Tibial nerve (tissue), 4 donors: ENCODE measurements at regions not wholly inside any gene's neighbourhood (a gene's known extent, or its start where the extent isn't known, plus 50 kb on each side); places are given as distances from the start of the nearest gene placed in this dataset.

ENCODE experiments used
- DNase-seq, 2 donors: peaks; one replicate each; pipeline ENCODE4 v3.0.0-alpha.2; 2019; ENCODE audit warnings: low spot score in 2 of 2
- H3K27ac ChIP-seq, 4 donors: fragments of 200-600 bp; sonication (generic) in 3 of 4; one replicate each; pipeline ENCODE4 v1.5.1; 2017 to 2019; ENCODE audit warnings: mild to moderate bottlenecking in 1 of 4
- H3K27me3 ChIP-seq, 2 donors: fragments of 200-600 bp; sonication (generic) in 1 of 2; one replicate each; pipeline versions ENCODE4 v1.5.1 to v1.6.0; 2017 to 2019
- H3K36me3 ChIP-seq, 3 donors: fragments of 200-600 bp; sonication (generic); one replicate each; pipeline ENCODE4 v1.5.1; 2018 to 2019
- H3K4me1 ChIP-seq, 4 donors: fragments of 200-600 bp; sonication (generic) in 3 of 4; one replicate each; pipeline ENCODE4 v1.5.1; 2017 to 2019
- H3K4me3 ChIP-seq, 4 donors: fragments of 200-600 bp; sonication (generic) in 3 of 4; one replicate each; pipeline ENCODE4 v1.5.1; 2017 to 2019; ENCODE audit warnings: mild to moderate bottlenecking in 1 of 4, moderate library complexity in 1 of 4
- H3K9me3 ChIP-seq, 4 donors: fragments of 200-600 bp; sonication (generic) in 3 of 4; one replicate each; pipeline ENCODE4 v1.5.1; 2017 to 2019
- EP300 ChIP-seq, 2 donors: sonication (generic); formaldehyde crosslinking; IDR thresholded peaks; one replicate each; pipeline ENCODE4 v1.6.1; 2017; ENCODE audit warnings: antibody characterized with exemption in 2 of 2, mild to moderate bottlenecking in 1 of 2
- POLR2A ChIP-seq, 2 donors: fragments of 450-650 bp; IDR thresholded peaks; one replicate each; pipeline ENCODE4 v1.6.1; 2017; ENCODE audit warnings: antibody characterized with exemption in 2 of 2, mild to moderate bottlenecking in 2 of 2, moderate library complexity in 2 of 2
- WGBS, 2 donors: methylation state at CpG; one replicate each; pipeline ENCODE4 v1.1.5; 2018; 5-methylcytosine and 5-hydroxymethylcytosine counted together
- TF ChIP-seq, protein P1 (sequence below), 5 experiments: fragments of 200-600 bp in 3 of 5; fragments of 450-650 bp in 2 of 5; sonication (generic) in 3 of 5; IDR thresholded peaks; one replicate each; pipeline ENCODE4 v1.5.1; 2016 to 2019; ENCODE audit warnings: antibody characterized with exemption in 5 of 5, mild to moderate bottlenecking in 3 of 5, moderate library complexity in 2 of 5

DNA sequence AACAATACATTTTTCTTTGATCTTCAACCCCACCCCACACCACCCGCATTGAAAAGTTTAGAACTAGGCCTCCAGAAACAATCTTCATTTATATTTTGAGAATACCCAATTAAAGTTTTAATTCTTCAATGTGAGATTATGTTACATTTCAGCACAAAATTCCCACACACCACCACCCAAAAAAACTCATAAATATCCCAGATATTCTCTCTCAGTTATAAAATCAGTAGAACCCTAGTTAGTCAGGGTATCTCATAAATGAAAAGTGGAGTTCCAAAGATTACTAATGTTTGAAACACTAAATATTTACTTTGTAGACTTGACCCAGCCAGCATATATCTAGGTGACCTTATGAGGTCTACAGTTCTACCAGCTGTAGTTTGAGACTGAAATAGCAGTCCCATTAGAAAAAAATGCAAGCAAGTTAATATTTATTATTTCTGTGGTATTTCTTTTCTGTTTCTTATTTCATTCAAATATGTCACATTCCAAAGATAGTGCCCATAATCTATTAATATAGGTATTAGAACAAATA, 371.0 kb downstream of the TENT5A start:
- WGBS, 2 donors, result 90 to 94% methylated on average over 1 of the region's 1 CpG
- Histone ChIP-seq H3K27me3 (no peaks in the 10 kb centered on the region), H3K4me1 (no peaks in the 10 kb centered on the region), H3K4me3 (no peak overlapping the region), H3K9me3 (peaks cover 0 to under 1% (median 0%) of the 10 kb centered on the region in 4 donors), H3K27ac (no peak overlapping the region), H3K36me3 (no peaks in the 10 kb centered on the region)
- TF ChIP-seq POLR2A (IDR thresholded peaks at IDR 0.05) (no peak), EP300 (IDR thresholded peaks at IDR 0.05) (no peak)
- TF ChIP-seq, protein P1, sequence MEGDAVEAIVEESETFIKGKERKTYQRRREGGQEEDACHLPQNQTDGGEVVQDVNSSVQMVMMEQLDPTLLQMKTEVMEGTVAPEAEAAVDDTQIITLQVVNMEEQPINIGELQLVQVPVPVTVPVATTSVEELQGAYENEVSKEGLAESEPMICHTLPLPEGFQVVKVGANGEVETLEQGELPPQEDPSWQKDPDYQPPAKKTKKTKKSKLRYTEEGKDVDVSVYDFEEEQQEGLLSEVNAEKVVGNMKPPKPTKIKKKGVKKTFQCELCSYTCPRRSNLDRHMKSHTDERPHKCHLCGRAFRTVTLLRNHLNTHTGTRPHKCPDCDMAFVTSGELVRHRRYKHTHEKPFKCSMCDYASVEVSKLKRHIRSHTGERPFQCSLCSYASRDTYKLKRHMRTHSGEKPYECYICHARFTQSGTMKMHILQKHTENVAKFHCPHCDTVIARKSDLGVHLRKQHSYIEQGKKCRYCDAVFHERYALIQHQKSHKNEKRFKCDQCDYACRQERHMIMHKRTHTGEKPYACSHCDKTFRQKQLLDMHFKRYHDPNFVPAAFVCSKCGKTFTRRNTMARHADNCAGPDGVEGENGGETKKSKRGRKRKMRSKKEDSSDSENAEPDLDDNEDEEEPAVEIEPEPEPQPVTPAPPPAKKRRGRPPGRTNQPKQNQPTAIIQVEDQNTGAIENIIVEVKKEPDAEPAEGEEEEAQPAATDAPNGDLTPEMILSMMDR (IDR thresholded peaks at IDR 0.05), result no peak
- DNase-seq, result no peak

DNA sequence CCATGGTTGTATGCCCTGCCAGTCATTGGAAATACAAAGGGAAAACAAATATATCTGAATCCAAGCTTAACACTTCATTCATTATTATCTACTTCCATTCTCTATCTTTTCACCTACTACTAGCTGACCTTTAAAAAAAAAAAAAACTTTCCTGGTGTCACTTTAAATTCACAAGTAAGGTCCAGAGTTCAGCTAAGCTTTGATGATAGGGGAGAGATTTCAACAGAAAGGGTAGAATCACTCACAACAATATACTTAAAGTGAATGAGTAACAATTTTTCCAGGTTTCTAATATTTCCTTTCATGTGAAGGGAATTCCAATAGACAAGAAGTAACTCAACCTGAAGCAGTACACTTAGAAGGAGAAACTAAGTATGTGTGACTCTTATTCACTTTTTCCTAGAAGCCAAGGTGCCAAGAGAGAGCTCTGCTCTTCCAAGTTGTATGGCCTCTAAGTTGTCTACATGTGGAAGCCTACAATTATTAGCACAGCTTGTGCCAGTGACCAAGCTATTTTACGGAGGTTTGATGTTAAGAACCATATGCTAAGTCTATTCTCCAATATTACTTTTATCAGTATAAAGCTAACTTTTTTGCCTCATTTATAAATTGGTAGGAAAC, 371.7 kb downstream of the TENT5A start:
- no peak overlapping the region for H3K4me3 ChIP-seq
- H3K9me3 ChIP-seq, result no peaks in the 10 kb centered on the region
- no peak for DNase-seq
- TF ChIP-seq EP300 (IDR thresholded peaks at IDR 0.05) (no peak), POLR2A (IDR thresholded peaks at IDR 0.05) (no peak)
- TF ChIP-seq, protein P1 (IDR thresholded peaks at IDR 0.05), result no peak
- no peaks in the 10 kb centered on the region for H3K27me3 ChIP-seq
- no peaks in the 10 kb centered on the region for H3K36me3 ChIP-seq
- H3K4me1 ChIP-seq, result no peaks in the 10 kb centered on the region
- no peak overlapping the region for H3K27ac ChIP-seq
- whole genome bisulfite sequencing, 2 donors, result 86 to 94% methylated on average over 1 of the region's 1 CpG

DNA sequence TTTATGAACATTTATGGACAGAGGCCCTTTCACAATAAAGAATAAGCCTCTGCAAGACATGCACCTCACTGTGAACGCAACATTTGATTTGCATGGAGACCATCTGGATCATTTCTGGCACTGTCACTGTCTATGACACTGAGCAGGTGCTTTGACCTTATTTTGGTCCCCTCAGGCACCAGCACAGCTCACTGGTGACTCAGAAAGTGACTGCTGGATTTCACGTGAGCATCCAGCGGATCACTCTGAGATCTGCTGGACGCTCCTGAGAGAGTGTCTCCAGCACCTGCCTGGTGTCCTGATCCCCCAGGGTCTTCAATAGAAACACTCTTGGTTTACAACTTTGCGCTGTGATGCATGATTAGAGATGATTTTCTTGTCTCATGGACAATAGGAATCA, 375.7 kb downstream of the TENT5A start:
- Histone ChIP-seq H3K9me3 (no peaks in the 10 kb centered on the region), H3K4me1 (no peaks in the 10 kb centered on the region), H3K27ac (no peak overlapping the region), H3K36me3 (no peaks in the 10 kb centered on the region), H3K4me3 (no peak overlapping the region), H3K27me3 (no peaks in the 10 kb centered on the region)
- no peak for DNase-seq
- 88 to 96% methylated on average over 5 of the region's 5 CpGs for WGBS, 2 donors
- TF ChIP-seq POLR2A (IDR thresholded peaks at IDR 0.05) (no peak), EP300 (IDR thresholded peaks at IDR 0.05) (no peak)
- TF ChIP-seq, protein P1 (IDR thresholded peaks at IDR 0.05), result no peak

DNA sequence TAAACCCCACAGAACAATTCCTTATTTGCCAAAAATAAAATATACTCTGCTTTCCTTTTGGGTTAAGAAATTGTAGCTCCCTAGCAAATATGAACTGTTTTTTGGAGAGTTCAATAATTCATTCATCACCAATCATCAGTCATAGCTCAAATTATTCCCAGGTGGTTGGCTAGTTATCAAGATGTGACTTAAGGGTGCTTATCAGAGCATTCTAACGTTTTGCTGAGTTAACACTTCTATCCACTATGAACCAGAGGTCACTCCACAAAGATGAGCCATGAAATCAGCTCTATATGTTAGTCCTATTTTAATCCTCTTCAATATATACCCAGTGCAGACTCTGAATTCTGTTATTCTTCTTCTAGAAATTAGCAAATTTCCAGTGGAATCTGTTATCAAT, 379.1 kb downstream of the TENT5A start:
- Histone ChIP-seq H3K9me3 (no peaks in the 10 kb centered on the region), H3K4me1 (no peaks in the 10 kb centered on the region), H3K4me3 (no peak overlapping the region), H3K27me3 (no peaks in the 10 kb centered on the region), H3K27ac (no peak overlapping the region), H3K36me3 (no peaks in the 10 kb centered on the region)
- TF ChIP-seq EP300 (IDR thresholded peaks at IDR 0.05) (no peak), POLR2A (IDR thresholded peaks at IDR 0.05) (no peak)
- TF ChIP-seq, protein P1 (IDR thresholded peaks at IDR 0.05), result no peak
- no peak for DNase-seq
- WGBS, 2 donors, result 27 to 37% methylated on average over 1 of the region's 1 CpG

DNA sequence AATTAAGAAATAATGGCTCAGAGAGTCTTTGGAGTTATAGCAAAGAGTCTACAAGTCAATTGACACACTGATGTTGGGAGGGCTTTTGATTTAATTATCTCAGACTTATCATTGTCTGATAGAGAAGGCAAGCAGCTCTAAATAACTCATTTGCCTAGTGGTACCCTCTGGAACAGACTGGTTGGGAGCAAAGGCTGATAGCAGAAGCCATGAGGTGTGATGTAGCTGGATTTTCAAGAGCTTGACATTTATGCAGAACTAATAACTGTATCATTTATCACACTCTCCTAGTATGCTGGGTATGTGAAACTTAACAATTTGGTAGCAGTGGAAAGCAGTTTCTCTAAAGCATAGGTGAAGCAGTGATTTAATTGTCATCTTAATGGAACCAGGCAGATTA, 380.6 kb downstream of the TENT5A start:
- H3K9me3 ChIP-seq, result no peaks in the 10 kb centered on the region
- no peak overlapping the region for H3K27ac ChIP-seq
- DNase-seq, result no peak
- TF ChIP-seq EP300 (IDR thresholded peaks at IDR 0.05) (no peak), POLR2A (IDR thresholded peaks at IDR 0.05) (no peak)
- TF ChIP-seq, protein P1 (IDR thresholded peaks at IDR 0.05), result no peak
- no peaks in the 10 kb centered on the region for H3K36me3 ChIP-seq
- H3K4me3 ChIP-seq, result no peak overlapping the region
- no peaks in the 10 kb centered on the region for H3K27me3 ChIP-seq
- no peaks in the 10 kb centered on the region for H3K4me1 ChIP-seq
